GM19324 (cell line): ENCODE measurements at regions not wholly inside any gene's neighbourhood (a gene's known extent, or its start where the extent isn't known, plus 50 kb on each side); places are given as distances from the start of the nearest gene placed in this dataset.
"Not testable (repeated sequence)": the region's sequence is repeated elsewhere in the genome, so short reads cannot be mapped to it uniquely, and the experiment has no call there.

ENCODE experiments used
- ATAC-seq: cut with Tn5 transposase; IDR thresholded peaks from one replicate; pipeline ENCODE4 v1.9.1; 2021; ENCODE audit warnings: mild to moderate bottlenecking, moderate library complexity; ENCODE audit not compliant: unreplicated experiment, low FRiP score

GRCh38 chr3:175937367-175937766 lies 1078.2 kb downstream of the NAALADL2 start:
- not testable (repeated sequence) for ATAC-seq

GRCh38 chr3:175932586-175932985 lies 1073.5 kb downstream of the NAALADL2 start:
- ATAC-seq: no peak

- no peak for ATAC-seq
These were observed 1060.0 kb downstream of the NAALADL2 start for GRCh38 chr3:175919133-175919532.

GRCh38 chr3:175916191-175916934 lies 1057.2 kb downstream of the NAALADL2 start:
- ATAC-seq: no peak

GRCh38 chr3:175914785-175915184 lies 1055.7 kb downstream of the NAALADL2 start:
- ATAC-seq: no peak

- no peak for ATAC-seq
These were observed 1054.2 kb downstream of the NAALADL2 start for GRCh38 chr3:175913286-175913685.

- ATAC-seq: no peak
These were observed 1052.8 kb downstream of the NAALADL2 start for GRCh38 chr3:175911937-175912336.

GRCh38 chr3:175902226-175902625 lies 1043.1 kb downstream of the NAALADL2 start:
- ATAC-seq: no peak

GRCh38 chr3:175898194-175898593 lies 1039.1 kb downstream of the NAALADL2 start:
- ATAC-seq: no peak

- ATAC-seq: no peak
These were observed 1037.5 kb downstream of the NAALADL2 start for GRCh38 chr3:175896655-175897054.

- no peak for ATAC-seq
These were observed 1036.6 kb downstream of the NAALADL2 start for GRCh38 chr3:175895731-175896130.

GRCh38 chr3:175893566-175893965 lies 1034.4 kb downstream of the NAALADL2 start:
- no peak for ATAC-seq

- ATAC-seq: no peak
These were observed 1030.9 kb downstream of the NAALADL2 start for GRCh38 chr3:175890066-175890465.

- ATAC-seq: no peak
These were observed 1026.2 kb downstream of the NAALADL2 start for GRCh38 chr3:175885231-175885766.

GRCh38 chr3:175879417-175879816 lies 1020.3 kb downstream of the NAALADL2 start:
- ATAC-seq: no peak

GRCh38 chr3:175869404-175869803 lies 1010.3 kb downstream of the NAALADL2 start:
- ATAC-seq: no peak

GRCh38 chr3:175868626-175869025 lies 1009.5 kb downstream of the NAALADL2 start:
- ATAC-seq: no peak

- ATAC-seq: no peak
These were observed 1006.6 kb downstream of the NAALADL2 start for GRCh38 chr3:175865724-175866123.

GRCh38 chr3:175861916-175862315 lies 1002.8 kb downstream of the NAALADL2 start:
- no peak for ATAC-seq
